ENCODE measurements at regions not wholly inside any gene's neighbourhood (a gene's known extent, or its start where the extent isn't known, plus 50 kb on each side); places are given as distances from the start of the nearest gene placed in this dataset.

GRCh38 chr10:59432207-59432900 is 70.0 kb upstream of the FAM13C start:
- TF ChIP-seq EZH2 (IDR thresholded peaks at IDR 0.05; ENCODE audit: low read depth) (no peak), CTCF (conservative IDR thresholded peaks at IDR 0.05) (no peak)
